ENCODE measurements at regions not wholly inside any gene's neighbourhood (a gene's known extent, or its start where the extent isn't known, plus 50 kb on each side); places are given as distances from the start of the nearest gene placed in this dataset.

- H3K4me3 ChIP-seq (ENCODE audit: severe bottlenecking) = no peak overlapping the region
- no peaks in the 10 kb centered on the region for H3K9me3 ChIP-seq (ENCODE audit: severe bottlenecking)
- H3K36me3 ChIP-seq (ENCODE audit: low read depth) = peaks cover 46% of the 10 kb centered on the region
- no peaks in the 10 kb centered on the region for H3K4me1 ChIP-seq (ENCODE audit: insufficient read depth, poor library complexity, severe bottlenecking)
- no peak for ATAC-seq (ENCODE audit: low read depth)
- no peaks in the 10 kb centered on the region for H3K27me3 ChIP-seq (ENCODE audit: insufficient read depth, poor library complexity, severe bottlenecking)
- H3K27ac ChIP-seq (ENCODE audit: poor library complexity, severe bottlenecking) = no peak overlapping the region
- no peak for DNase-seq (ENCODE audit: low spot score)
- no peak for TF ChIP-seq CTCF (IDR thresholded peaks at IDR 0.05; ENCODE audit: poor library complexity, severe bottlenecking)
These were observed 55.2 kb upstream of the ZNF746 start for GRCh38 chr7:149552799-149553198.

All from RWPE2 (cell line).